ENCODE measurements at regions not wholly inside any gene's neighbourhood (a gene's known extent, or its start where the extent isn't known, plus 50 kb on each side); places are given as distances from the start of the nearest gene placed in this dataset.

GRCh38 chr1:36583980-36584782, 101.5 kb upstream of the CSF3R start:
- Histone ChIP-seq H3K27me3 (ENCODE audit: control insufficient read depth in 1 of 2, insufficient read depth in 2 of 2, low read length in 2 of 2) (peaks cover 32 to 57% of the 10 kb centered on the region in 2 donors), H3K9me3 (ENCODE audit: control insufficient read depth in 2 of 2, low read length in 2 of 2) (no peaks in the 10 kb centered on the region), H3K4me3 (ENCODE audit: low read length in 2 of 2) (no peak overlapping the region)

DNA sequence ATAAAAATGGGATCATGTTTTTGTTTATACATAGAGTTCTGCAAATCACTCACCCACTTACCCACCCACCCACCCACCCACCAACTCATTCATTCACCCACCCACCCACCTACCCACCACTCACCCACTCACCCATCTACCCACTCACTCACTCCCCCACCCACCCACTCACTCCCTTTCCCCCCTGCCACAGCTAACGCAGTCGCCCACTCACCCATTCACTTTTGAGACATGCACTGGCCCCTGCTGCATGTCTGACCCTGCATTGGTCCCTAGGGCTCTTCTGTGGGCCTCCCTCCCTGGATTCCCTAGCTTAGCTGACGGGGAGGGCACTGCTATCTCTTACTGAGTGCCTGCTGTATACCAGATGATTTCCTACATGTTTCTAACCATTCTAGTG, 100.4 kb upstream of the CSF3R start:
- Histone ChIP-seq H3K27ac (ENCODE audit: low read length) (no peak overlapping the region), H3K27me3 (ENCODE audit: control insufficient read depth in 1 of 2, insufficient read depth in 2 of 2, low read length in 2 of 2) (peaks cover 23 to 48% of the 10 kb centered on the region in 2 donors), H3K4me3 (ENCODE audit: low read length in 2 of 2) (no peak overlapping the region), H3K9ac (ENCODE audit: low read length in 2 of 2) (no peak overlapping the region), H3K36me3 (ENCODE audit: control insufficient read depth in 2 of 2, insufficient read depth in 2 of 2, low read length in 2 of 2) (no peaks in the 10 kb centered on the region), H3K9me3 (ENCODE audit: control insufficient read depth in 2 of 2, low read length in 2 of 2) (no peaks in the 10 kb centered on the region), H3K4me1 (ENCODE audit: control insufficient read depth, insufficient read depth, low read length) (no peaks in the 10 kb centered on the region)

More at GRCh38 chr1:36583980-36584782, 101.5 kb upstream of the CSF3R start:
- Histone ChIP-seq H3K36me3 (ENCODE audit: control insufficient read depth in 2 of 2, insufficient read depth in 2 of 2, low read length in 2 of 2) (no peaks in the 10 kb centered on the region), H3K9ac (ENCODE audit: low read length in 2 of 2) (no peak overlapping the region), H3K4me1 (ENCODE audit: control insufficient read depth, insufficient read depth, low read length) (no peaks in the 10 kb centered on the region), H3K27ac (ENCODE audit: low read length) (no peak overlapping the region)

- Histone ChIP-seq H3K27ac (ENCODE audit: low read length) (no peak overlapping the region), H3K4me3 (ENCODE audit: low read length in 2 of 2) (no peak overlapping the region), H3K36me3 (ENCODE audit: control insufficient read depth in 2 of 2, insufficient read depth in 2 of 2, low read length in 2 of 2) (no peaks in the 10 kb centered on the region), H3K4me1 (ENCODE audit: control insufficient read depth, insufficient read depth, low read length) (no peaks in the 10 kb centered on the region), H3K27me3 (ENCODE audit: control insufficient read depth in 1 of 2, insufficient read depth in 2 of 2, low read length in 2 of 2) (peaks cover 16 to 40% of the 10 kb centered on the region in 2 donors), H3K9me3 (ENCODE audit: control insufficient read depth in 2 of 2, low read length in 2 of 2) (no peaks in the 10 kb centered on the region), H3K9ac (ENCODE audit: low read length in 2 of 2) (no peak overlapping the region)
Observed at GRCh38 chr1:36582066-36582755, 99.5 kb upstream of the CSF3R start.

GRCh38 chr1:36580524-36580923, 97.8 kb upstream of the CSF3R start:
- peaks cover 14 to 33% of the 10 kb centered on the region in 2 donors for H3K27me3 ChIP-seq (ENCODE audit: control insufficient read depth in 1 of 2, insufficient read depth in 2 of 2, low read length in 2 of 2)
- no peaks in the 10 kb centered on the region for H3K9me3 ChIP-seq (ENCODE audit: control insufficient read depth in 2 of 2, low read length in 2 of 2)
- H3K4me3 ChIP-seq (ENCODE audit: low read length in 2 of 2), result no peak overlapping the region
- H3K4me1 ChIP-seq (ENCODE audit: control insufficient read depth, insufficient read depth, low read length), result no peaks in the 10 kb centered on the region
- H3K36me3 ChIP-seq (ENCODE audit: control insufficient read depth in 2 of 2, insufficient read depth in 2 of 2, low read length in 2 of 2), result no peaks in the 10 kb centered on the region
- no peak overlapping the region for H3K9ac ChIP-seq (ENCODE audit: low read length in 2 of 2)
- H3K27ac ChIP-seq (ENCODE audit: low read length), result no peak overlapping the region

- no peak overlapping the region for H3K4me3 ChIP-seq (ENCODE audit: low read length in 2 of 2)
- H3K27ac ChIP-seq (ENCODE audit: low read length), result no peak overlapping the region
- no peaks in the 10 kb centered on the region for H3K9me3 ChIP-seq (ENCODE audit: control insufficient read depth in 2 of 2, low read length in 2 of 2)
- H3K27me3 ChIP-seq (ENCODE audit: control insufficient read depth in 1 of 2, insufficient read depth in 2 of 2, low read length in 2 of 2), result peaks cover 17 to 34% of the 10 kb centered on the region in 2 donors
- no peaks in the 10 kb centered on the region for H3K4me1 ChIP-seq (ENCODE audit: control insufficient read depth, insufficient read depth, low read length)
- H3K36me3 ChIP-seq (ENCODE audit: control insufficient read depth in 2 of 2, insufficient read depth in 2 of 2, low read length in 2 of 2), result no peaks in the 10 kb centered on the region
- no peak overlapping the region for H3K9ac ChIP-seq (ENCODE audit: low read length in 2 of 2)
Observed at GRCh38 chr1:36579039-36579438, 96.3 kb upstream of the CSF3R start.

- Histone ChIP-seq H3K36me3 (ENCODE audit: control insufficient read depth in 2 of 2, insufficient read depth in 2 of 2, low read length in 2 of 2) (no peaks in the 10 kb centered on the region), H3K9ac (ENCODE audit: low read length in 2 of 2) (no peak overlapping the region), H3K9me3 (ENCODE audit: control insufficient read depth in 2 of 2, low read length in 2 of 2) (no peaks in the 10 kb centered on the region), H3K4me1 (ENCODE audit: control insufficient read depth, insufficient read depth, low read length) (no peaks in the 10 kb centered on the region), H3K27ac (ENCODE audit: low read length) (no peak overlapping the region), H3K27me3 (ENCODE audit: control insufficient read depth in 1 of 2, insufficient read depth in 2 of 2, low read length in 2 of 2) (peaks cover 25 to 35% of the 10 kb centered on the region in 2 donors), H3K4me3 (ENCODE audit: low read length in 2 of 2) (no peak overlapping the region)
Observed at GRCh38 chr1:36576551-36577110, 93.9 kb upstream of the CSF3R start.

DNA sequence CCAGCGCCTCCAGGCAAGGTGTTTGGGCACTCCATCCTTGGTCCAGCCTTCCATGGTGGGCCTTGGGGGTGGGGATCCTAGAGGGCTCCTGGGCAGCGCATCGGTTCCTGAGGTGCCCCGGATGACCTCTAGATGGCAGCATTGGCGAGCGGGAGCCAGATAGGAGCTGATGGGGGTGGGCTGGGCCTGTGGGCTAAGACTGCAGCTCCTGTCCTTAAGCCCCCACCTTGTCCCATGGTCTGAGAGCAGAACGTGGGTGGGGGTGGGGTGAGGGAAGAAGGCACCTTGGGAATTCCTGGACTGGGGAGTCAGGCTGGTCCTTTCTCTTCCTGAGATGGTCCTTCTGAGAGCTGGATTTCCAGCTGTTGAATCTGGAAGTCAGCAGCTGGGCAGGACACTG, 93.4 kb upstream of the CSF3R start:
- H3K4me3 ChIP-seq (ENCODE audit: low read length in 2 of 2), result no peak overlapping the region
- no peak overlapping the region for H3K27ac ChIP-seq (ENCODE audit: low read length)
- no peak overlapping the region for H3K9ac ChIP-seq (ENCODE audit: low read length in 2 of 2)
- no peaks in the 10 kb centered on the region for H3K4me1 ChIP-seq (ENCODE audit: control insufficient read depth, insufficient read depth, low read length)
- H3K9me3 ChIP-seq (ENCODE audit: control insufficient read depth in 2 of 2, low read length in 2 of 2), result no peaks in the 10 kb centered on the region
- peaks cover 25 to 35% of the 10 kb centered on the region in 2 donors for H3K27me3 ChIP-seq (ENCODE audit: control insufficient read depth in 1 of 2, insufficient read depth in 2 of 2, low read length in 2 of 2)
- H3K36me3 ChIP-seq (ENCODE audit: control insufficient read depth in 2 of 2, insufficient read depth in 2 of 2, low read length in 2 of 2), result no peaks in the 10 kb centered on the region

GRCh38 chr1:36573445-36573844, 90.7 kb upstream of the CSF3R start:
- no peaks in the 10 kb centered on the region for H3K9me3 ChIP-seq (ENCODE audit: control insufficient read depth in 2 of 2, low read length in 2 of 2)

DNA sequence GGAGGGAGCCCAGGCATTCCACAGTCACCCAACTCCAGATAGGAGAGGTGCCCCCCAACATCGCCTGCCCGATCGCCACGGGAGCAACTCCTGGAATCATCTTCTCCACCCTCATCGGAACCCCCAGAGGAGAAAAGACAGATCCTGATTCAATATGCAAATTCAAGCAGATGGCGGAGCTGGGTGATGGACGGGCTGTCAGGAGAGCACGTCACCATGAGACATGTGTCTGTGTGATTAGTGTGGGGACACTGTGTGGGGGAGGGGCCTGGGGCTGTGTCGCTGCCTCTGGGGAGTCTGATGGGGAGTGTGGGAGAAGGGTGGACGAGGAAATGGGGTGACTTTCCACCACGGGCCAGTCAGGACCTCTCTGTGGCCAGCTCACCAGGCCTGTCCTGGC, 90.2 kb upstream of the CSF3R start:
- Histone ChIP-seq H3K4me1 (ENCODE audit: control insufficient read depth, insufficient read depth, low read length) (no peaks in the 10 kb centered on the region), H3K4me3 (ENCODE audit: low read length in 2 of 2) (no peak overlapping the region), H3K9ac (ENCODE audit: low read length in 2 of 2) (no peak overlapping the region), H3K36me3 (ENCODE audit: control insufficient read depth in 2 of 2, insufficient read depth in 2 of 2, low read length in 2 of 2) (no peaks in the 10 kb centered on the region), H3K27me3 (ENCODE audit: control insufficient read depth in 1 of 2, insufficient read depth in 2 of 2, low read length in 2 of 2) (peaks cover 25 to 35% of the 10 kb centered on the region in 2 donors), H3K9me3 (ENCODE audit: control insufficient read depth in 2 of 2, low read length in 2 of 2) (no peaks in the 10 kb centered on the region), H3K27ac (ENCODE audit: low read length) (no peak overlapping the region)

More at GRCh38 chr1:36573445-36573844, 90.7 kb upstream of the CSF3R start:
- Histone ChIP-seq H3K4me3 (ENCODE audit: low read length in 2 of 2) (no peak overlapping the region), H3K4me1 (ENCODE audit: control insufficient read depth, insufficient read depth, low read length) (no peaks in the 10 kb centered on the region), H3K27me3 (ENCODE audit: control insufficient read depth in 1 of 2, insufficient read depth in 2 of 2, low read length in 2 of 2) (peaks cover 25 to 32% of the 10 kb centered on the region in 2 donors), H3K27ac (ENCODE audit: low read length) (no peak overlapping the region), H3K36me3 (ENCODE audit: control insufficient read depth in 2 of 2, insufficient read depth in 2 of 2, low read length in 2 of 2) (no peaks in the 10 kb centered on the region), H3K9ac (ENCODE audit: low read length in 2 of 2) (no peak overlapping the region)

- Histone ChIP-seq H3K36me3 (ENCODE audit: control insufficient read depth in 2 of 2, insufficient read depth in 2 of 2, low read length in 2 of 2) (no peaks in the 10 kb centered on the region), H3K4me1 (ENCODE audit: control insufficient read depth, insufficient read depth, low read length) (no peaks in the 10 kb centered on the region), H3K9ac (ENCODE audit: low read length in 2 of 2) (no peak overlapping the region)
Observed at GRCh38 chr1:36572142-36572715, 89.5 kb upstream of the CSF3R start.

More at GRCh38 chr1:36572142-36572715, 89.5 kb upstream of the CSF3R start:
- Histone ChIP-seq H3K9me3 (ENCODE audit: control insufficient read depth in 2 of 2, low read length in 2 of 2) (no peaks in the 10 kb centered on the region), H3K4me3 (ENCODE audit: low read length in 2 of 2) (no peak overlapping the region), H3K27ac (ENCODE audit: low read length) (no peak overlapping the region), H3K27me3 (ENCODE audit: control insufficient read depth in 1 of 2, insufficient read depth in 2 of 2, low read length in 2 of 2) (peaks cover 25 to 35% of the 10 kb centered on the region in 2 donors)

Data from stomach smooth muscle (tissue), 2 donors.